GM23338 (cell line): ENCODE measurements at regions not wholly inside any gene's neighbourhood (a gene's known extent, or its start where the extent isn't known, plus 50 kb on each side); places are given as distances from the start of the nearest gene placed in this dataset.

ENCODE experiments used
- ATAC-seq: fragments of 200-7000 bp; cut with Tn5 transposase; 3 replicates; pipeline ENCODE4 v1.9.1; 2020
- DNase-seq: peaks from one replicate; pipeline ENCODE4 v3.0.0-alpha.2; 2015; ENCODE audit warnings: low spot score
- H2AFZ ChIP-seq: fragments of 200-600 bp; sonication (generic); 2 replicates; pipeline ENCODE4 v1.8.0; 2016; ENCODE audit warnings: antibody characterized with exemption, mild to moderate bottlenecking, moderate library complexity
- H3F3A ChIP-seq: fragments of 200-600 bp; sonication (generic); replicated peaks from 2 replicates; pipeline ENCODE4 v1.8.0; 2017; ENCODE audit warnings: antibody characterized with exemption, mixed run types, low read depth
- H3K27ac ChIP-seq: fragments of 200-600 bp; sonication (generic); 2 replicates; pipeline ENCODE4 v1.6.1; 2016; ENCODE audit warnings: low read depth
- H3K27me3 ChIP-seq: fragments of 200-600 bp; sonication (generic); 2 replicates; pipeline ENCODE4 v1.8.0; 2016; ENCODE audit warnings: mild to moderate bottlenecking, mixed run types, moderate library complexity; ENCODE audit not compliant: insufficient read depth
- H3K36me3 ChIP-seq: fragments of 200-600 bp; sonication (generic); 2 replicates; pipeline ENCODE4 v1.8.0; 2016; ENCODE audit warnings: mild to moderate bottlenecking; ENCODE audit not compliant: insufficient read depth
- H3K4me1 ChIP-seq: fragments of 200-600 bp; sonication (generic); 2 replicates; pipeline ENCODE4 v1.8.0; 2016; ENCODE audit warnings: mild to moderate bottlenecking, moderate library complexity; ENCODE audit not compliant: insufficient read depth
- H3K4me2 ChIP-seq: fragments of 200-600 bp; sonication (generic); 2 replicates; pipeline ENCODE4 v1.7.1; 2017; ENCODE audit warnings: mixed run types
- H3K4me3 ChIP-seq: fragments of 200-600 bp; sonication (generic); 2 replicates; pipeline ENCODE4 v1.6.1; 2016; ENCODE audit warnings: mixed run types
- H3K79me2 ChIP-seq: fragments of 200-600 bp; sonication (generic); replicated peaks from 2 replicates; pipeline ENCODE4 v1.8.0; 2017; ENCODE audit warnings: mild to moderate bottlenecking; ENCODE audit not compliant: insufficient read depth
- H3K9me2 ChIP-seq: fragments of 200-600 bp; sonication (generic); 2 replicates; pipeline ENCODE4 v1.8.0; 2017; ENCODE audit not compliant: insufficient read depth
- H4K20me1 ChIP-seq: fragments of 200-600 bp; sonication (generic); replicated peaks from 2 replicates; pipeline ENCODE4 v1.8.0; 2017; ENCODE audit warnings: mild to moderate bottlenecking; ENCODE audit not compliant: insufficient read depth
- H3K27ac Mint-ChIP-seq: 2 replicates; pipeline ENCODE4 v1.8.0; 2020; ENCODE audit warnings: inconsistent platforms, mild to moderate bottlenecking, moderate library complexity, mixed read lengths
- H3K27me3 Mint-ChIP-seq: 3 replicates; pipeline ENCODE4 v1.8.0; 2022; ENCODE audit warnings: low read depth, mild to moderate bottlenecking, moderate library complexity, mixed read lengths, inconsistent platforms; ENCODE audit not compliant: insufficient read depth, poor library complexity
- H3K36me3 Mint-ChIP-seq: 3 replicates; pipeline ENCODE4 v1.8.0; 2021; ENCODE audit warnings: low read depth, mild to moderate bottlenecking, inconsistent platforms, moderate library complexity, mixed read lengths
- H3K4me1 Mint-ChIP-seq: 3 replicates; pipeline ENCODE4 v1.8.0; 2020; ENCODE audit warnings: mild to moderate bottlenecking, inconsistent platforms, mixed read lengths
- H3K4me3 Mint-ChIP-seq: 3 replicates; pipeline ENCODE4 v1.8.0; 2021; ENCODE audit warnings: moderate library complexity, mild to moderate bottlenecking, inconsistent platforms, mixed read lengths
- H3K9me3 Mint-ChIP-seq: 3 replicates; pipeline ENCODE4 v1.8.0; 2020; ENCODE audit warnings: moderate library complexity, mild to moderate bottlenecking, inconsistent platforms, mixed read lengths
- CREB1 ChIP-seq: fragments of 250-450 bp; sonication (Bioruptor Pico); IDR thresholded peaks from 2 replicates; pipeline ENCODE4 v1.5.0; 2020; ENCODE audit warnings: low read depth, mild to moderate bottlenecking, moderate library complexity
- EZH2 ChIP-seq: fragments of 200-600 bp; sonication (generic); IDR thresholded peaks from one replicate; pipeline ENCODE4 v1.8.0; 2017; ENCODE audit warnings: antibody characterized with exemption, mild to moderate bottlenecking, low read depth; ENCODE audit not compliant: unreplicated experiment
- EZH2phosphoT487 ChIP-seq: fragments of 200-600 bp; sonication (generic); IDR thresholded peaks from one replicate; pipeline ENCODE4 v1.8.1; 2018; ENCODE audit warnings: antibody characterized with exemption; ENCODE audit not compliant: unreplicated experiment
- JUNB ChIP-seq: IDR thresholded peaks from one replicate; pipeline ENCODE4 v1.6.1; 2016; ENCODE audit warnings: antibody characterized with exemption; ENCODE audit not compliant: unreplicated experiment
- NANOG ChIP-seq: IDR thresholded peaks from 2 replicates; pipeline ENCODE4 v1.6.1; 2016; ENCODE audit warnings: antibody characterized with exemption, borderline replicate concordance
- POLR2AphosphoS5 ChIP-seq: IDR thresholded peaks from 2 replicates; pipeline ENCODE4 v1.6.1; 2016; ENCODE audit warnings: antibody characterized with exemption, low read depth
- STAT1 ChIP-seq: IDR thresholded peaks from one replicate; pipeline ENCODE4 v1.6.1; 2016; ENCODE audit warnings: antibody characterized with exemption; ENCODE audit not compliant: unreplicated experiment
- ZNF114 ChIP-seq: fragments of 250-450 bp; sonication (Bioruptor Pico); IDR thresholded peaks from 2 replicates; pipeline ENCODE4 v1.5.0; 2020; ENCODE audit warnings: mild to moderate bottlenecking, moderate library complexity
- ZNF331 ChIP-seq: fragments of 250-450 bp; sonication (Bioruptor Pico); IDR thresholded peaks from 2 replicates; pipeline ENCODE4 v1.5.0; 2020; ENCODE audit warnings: low read depth, mild to moderate bottlenecking, moderate library complexity
- TF ChIP-seq, protein P1 (sequence below): fragments of 250-450 bp; sonication (Bioruptor Pico); IDR thresholded peaks from 2 replicates; pipeline ENCODE4 v1.5.0; 2020; ENCODE audit warnings: mild to moderate bottlenecking, moderate library complexity
- TF ChIP-seq, protein P2 (sequence below): IDR thresholded peaks from 2 replicates; pipeline ENCODE4 v1.6.1; 2016; ENCODE audit warnings: antibody characterized with exemption
- TF ChIP-seq, protein P3 (sequence below): IDR thresholded peaks from one replicate; pipeline ENCODE4 v1.6.1; 2018; ENCODE audit warnings: antibody characterized with exemption; ENCODE audit not compliant: unreplicated experiment
- TF ChIP-seq, protein P4 (sequence below), 2 experiments: fragments of 200-600 bp in 1 of 2; sonication (generic) in 1 of 2; conservative IDR thresholded peaks; 2 replicates each; pipeline versions ENCODE4 v1.5.1 to v1.6.1; 2016 to 2017; ENCODE audit warnings: antibody characterized with exemption in 2 of 2, low read depth in 2 of 2, mild to moderate bottlenecking in 2 of 2, moderate library complexity in 1 of 2

GRCh38 chr7:131061818-131062217, 265.9 kb upstream of the MKLN1 start:
- Mint-ChIP-seq H3K36me3 (peaks cover 40% of the 10 kb centered on the region), H3K4me3 (no peak overlapping the region), H3K27ac (no peak overlapping the region), H3K27me3 (no peaks in the 10 kb centered on the region), H3K9me3 (peaks cover 30% of the 10 kb centered on the region), H3K4me1 (peaks cover 1% of the 10 kb centered on the region)
- Histone ChIP-seq H3K9me2 (no peaks in the 10 kb centered on the region), H3K27me3 (no peaks in the 10 kb centered on the region), H4K20me1 (0 out of 2 replicates have a peak, but pooled peaks cover 4% of the 10 kb centered on the region), H3K79me2 (peaks cover 27% of the 10 kb centered on the region), H3K27ac (no peak overlapping the region), H3K4me2 (no peak overlapping the region), H3F3A (no peaks in the 10 kb centered on the region), H3K4me3 (no peak overlapping the region), H3K4me1 (no peaks in the 10 kb centered on the region), H2AFZ (no peak overlapping the region), H3K36me3 (no peaks in the 10 kb centered on the region; the same call in 1 of the 2 replicates)
- TF ChIP-seq POLR2AphosphoS5 (no peak), NANOG (no peak), EZH2 (no peak), JUNB (no peak), ZNF114 (CRISPR knock-in tag) (no peak), ZNF331 (no peak), EZH2phosphoT487 (no peak), CREB1 (CRISPR knock-in tag) (no peak), STAT1 (no peak)
- TF ChIP-seq, protein P1, sequence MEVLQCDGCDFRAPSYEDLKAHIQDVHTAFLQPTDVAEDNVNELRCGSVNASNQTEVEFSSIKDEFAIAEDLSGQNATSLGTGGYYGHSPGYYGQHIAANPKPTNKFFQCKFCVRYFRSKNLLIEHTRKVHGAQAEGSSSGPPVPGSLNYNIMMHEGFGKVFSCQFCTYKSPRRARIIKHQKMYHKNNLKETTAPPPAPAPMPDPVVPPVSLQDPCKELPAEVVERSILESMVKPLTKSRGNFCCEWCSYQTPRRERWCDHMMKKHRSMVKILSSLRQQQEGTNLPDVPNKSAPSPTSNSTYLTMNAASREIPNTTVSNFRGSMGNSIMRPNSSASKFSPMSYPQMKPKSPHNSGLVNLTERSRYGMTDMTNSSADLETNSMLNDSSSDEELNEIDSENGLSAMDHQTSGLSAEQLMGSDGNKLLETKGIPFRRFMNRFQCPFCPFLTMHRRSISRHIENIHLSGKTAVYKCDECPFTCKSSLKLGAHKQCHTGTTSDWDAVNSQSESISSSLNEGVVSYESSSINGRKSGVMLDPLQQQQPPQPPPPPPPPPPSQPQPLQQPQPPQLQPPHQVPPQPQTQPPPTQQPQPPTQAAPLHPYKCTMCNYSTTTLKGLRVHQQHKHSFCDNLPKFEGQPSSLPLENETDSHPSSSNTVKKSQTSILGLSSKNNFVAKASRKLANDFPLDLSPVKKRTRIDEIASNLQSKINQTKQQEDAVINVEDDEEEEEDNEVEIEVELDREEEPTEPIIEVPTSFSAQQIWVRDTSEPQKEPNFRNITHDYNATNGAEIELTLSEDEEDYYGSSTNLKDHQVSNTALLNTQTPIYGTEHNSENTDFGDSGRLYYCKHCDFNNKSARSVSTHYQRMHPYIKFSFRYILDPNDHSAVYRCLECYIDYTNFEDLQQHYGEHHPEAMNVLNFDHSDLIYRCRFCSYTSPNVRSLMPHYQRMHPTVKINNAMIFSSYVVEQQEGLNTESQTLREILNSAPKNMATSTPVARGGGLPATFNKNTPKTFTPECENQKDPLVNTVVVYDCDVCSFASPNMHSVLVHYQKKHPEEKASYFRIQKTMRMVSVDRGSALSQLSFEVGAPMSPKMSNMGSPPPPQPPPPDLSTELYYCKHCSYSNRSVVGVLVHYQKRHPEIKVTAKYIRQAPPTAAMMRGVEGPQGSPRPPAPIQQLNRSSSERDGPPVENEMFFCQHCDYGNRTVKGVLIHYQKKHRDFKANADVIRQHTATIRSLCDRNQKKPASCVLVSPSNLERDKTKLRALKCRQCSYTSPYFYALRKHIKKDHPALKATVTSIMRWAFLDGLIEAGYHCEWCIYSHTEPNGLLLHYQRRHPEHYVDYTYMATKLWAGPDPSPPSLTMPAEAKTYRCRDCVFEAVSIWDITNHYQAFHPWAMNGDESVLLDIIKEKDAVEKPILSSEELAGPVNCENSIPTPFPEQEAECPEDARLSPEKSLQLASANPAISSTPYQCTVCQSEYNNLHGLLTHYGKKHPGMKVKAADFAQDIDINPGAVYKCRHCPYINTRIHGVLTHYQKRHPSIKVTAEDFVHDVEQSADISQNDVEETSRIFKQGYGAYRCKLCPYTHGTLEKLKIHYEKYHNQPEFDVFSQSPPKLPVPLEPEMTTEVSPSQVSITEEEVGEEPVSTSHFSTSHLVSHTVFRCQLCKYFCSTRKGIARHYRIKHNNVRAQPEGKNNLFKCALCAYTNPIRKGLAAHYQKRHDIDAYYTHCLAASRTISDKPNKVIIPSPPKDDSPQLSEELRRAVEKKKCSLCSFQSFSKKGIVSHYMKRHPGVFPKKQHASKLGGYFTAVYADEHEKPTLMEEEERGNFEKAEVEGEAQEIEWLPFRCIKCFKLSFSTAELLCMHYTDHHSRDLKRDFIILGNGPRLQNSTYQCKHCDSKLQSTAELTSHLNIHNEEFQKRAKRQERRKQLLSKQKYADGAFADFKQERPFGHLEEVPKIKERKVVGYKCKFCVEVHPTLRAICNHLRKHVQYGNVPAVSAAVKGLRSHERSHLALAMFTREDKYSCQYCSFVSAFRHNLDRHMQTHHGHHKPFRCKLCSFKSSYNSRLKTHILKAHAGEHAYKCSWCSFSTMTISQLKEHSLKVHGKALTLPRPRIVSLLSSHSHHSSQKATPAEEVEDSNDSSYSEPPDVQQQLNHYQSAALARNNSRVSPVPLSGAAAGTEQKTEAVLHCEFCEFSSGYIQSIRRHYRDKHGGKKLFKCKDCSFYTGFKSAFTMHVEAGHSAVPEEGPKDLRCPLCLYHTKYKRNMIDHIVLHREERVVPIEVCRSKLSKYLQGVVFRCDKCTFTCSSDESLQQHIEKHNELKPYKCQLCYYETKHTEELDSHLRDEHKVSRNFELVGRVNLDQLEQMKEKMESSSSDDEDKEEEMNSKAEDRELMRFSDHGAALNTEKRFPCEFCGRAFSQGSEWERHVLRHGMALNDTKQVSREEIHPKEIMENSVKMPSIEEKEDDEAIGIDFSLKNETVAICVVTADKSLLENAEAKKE: no peak
- TF ChIP-seq, protein P2, sequence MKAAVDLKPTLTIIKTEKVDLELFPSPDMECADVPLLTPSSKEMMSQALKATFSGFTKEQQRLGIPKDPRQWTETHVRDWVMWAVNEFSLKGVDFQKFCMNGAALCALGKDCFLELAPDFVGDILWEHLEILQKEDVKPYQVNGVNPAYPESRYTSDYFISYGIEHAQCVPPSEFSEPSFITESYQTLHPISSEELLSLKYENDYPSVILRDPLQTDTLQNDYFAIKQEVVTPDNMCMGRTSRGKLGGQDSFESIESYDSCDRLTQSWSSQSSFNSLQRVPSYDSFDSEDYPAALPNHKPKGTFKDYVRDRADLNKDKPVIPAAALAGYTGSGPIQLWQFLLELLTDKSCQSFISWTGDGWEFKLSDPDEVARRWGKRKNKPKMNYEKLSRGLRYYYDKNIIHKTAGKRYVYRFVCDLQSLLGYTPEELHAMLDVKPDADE: no peak
- TF ChIP-seq, protein P3, sequence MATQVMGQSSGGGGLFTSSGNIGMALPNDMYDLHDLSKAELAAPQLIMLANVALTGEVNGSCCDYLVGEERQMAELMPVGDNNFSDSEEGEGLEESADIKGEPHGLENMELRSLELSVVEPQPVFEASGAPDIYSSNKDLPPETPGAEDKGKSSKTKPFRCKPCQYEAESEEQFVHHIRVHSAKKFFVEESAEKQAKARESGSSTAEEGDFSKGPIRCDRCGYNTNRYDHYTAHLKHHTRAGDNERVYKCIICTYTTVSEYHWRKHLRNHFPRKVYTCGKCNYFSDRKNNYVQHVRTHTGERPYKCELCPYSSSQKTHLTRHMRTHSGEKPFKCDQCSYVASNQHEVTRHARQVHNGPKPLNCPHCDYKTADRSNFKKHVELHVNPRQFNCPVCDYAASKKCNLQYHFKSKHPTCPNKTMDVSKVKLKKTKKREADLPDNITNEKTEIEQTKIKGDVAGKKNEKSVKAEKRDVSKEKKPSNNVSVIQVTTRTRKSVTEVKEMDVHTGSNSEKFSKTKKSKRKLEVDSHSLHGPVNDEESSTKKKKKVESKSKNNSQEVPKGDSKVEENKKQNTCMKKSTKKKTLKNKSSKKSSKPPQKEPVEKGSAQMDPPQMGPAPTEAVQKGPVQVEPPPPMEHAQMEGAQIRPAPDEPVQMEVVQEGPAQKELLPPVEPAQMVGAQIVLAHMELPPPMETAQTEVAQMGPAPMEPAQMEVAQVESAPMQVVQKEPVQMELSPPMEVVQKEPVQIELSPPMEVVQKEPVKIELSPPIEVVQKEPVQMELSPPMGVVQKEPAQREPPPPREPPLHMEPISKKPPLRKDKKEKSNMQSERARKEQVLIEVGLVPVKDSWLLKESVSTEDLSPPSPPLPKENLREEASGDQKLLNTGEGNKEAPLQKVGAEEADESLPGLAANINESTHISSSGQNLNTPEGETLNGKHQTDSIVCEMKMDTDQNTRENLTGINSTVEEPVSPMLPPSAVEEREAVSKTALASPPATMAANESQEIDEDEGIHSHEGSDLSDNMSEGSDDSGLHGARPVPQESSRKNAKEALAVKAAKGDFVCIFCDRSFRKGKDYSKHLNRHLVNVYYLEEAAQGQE: no peak
- TF ChIP-seq, protein P4, sequence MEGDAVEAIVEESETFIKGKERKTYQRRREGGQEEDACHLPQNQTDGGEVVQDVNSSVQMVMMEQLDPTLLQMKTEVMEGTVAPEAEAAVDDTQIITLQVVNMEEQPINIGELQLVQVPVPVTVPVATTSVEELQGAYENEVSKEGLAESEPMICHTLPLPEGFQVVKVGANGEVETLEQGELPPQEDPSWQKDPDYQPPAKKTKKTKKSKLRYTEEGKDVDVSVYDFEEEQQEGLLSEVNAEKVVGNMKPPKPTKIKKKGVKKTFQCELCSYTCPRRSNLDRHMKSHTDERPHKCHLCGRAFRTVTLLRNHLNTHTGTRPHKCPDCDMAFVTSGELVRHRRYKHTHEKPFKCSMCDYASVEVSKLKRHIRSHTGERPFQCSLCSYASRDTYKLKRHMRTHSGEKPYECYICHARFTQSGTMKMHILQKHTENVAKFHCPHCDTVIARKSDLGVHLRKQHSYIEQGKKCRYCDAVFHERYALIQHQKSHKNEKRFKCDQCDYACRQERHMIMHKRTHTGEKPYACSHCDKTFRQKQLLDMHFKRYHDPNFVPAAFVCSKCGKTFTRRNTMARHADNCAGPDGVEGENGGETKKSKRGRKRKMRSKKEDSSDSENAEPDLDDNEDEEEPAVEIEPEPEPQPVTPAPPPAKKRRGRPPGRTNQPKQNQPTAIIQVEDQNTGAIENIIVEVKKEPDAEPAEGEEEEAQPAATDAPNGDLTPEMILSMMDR (conservative IDR thresholded peaks at IDR 0.05; ENCODE audit: low read depth in 2 of 2): no peak
- DNase-seq (no peak), ATAC-seq (no peak)
